HCT116 (cell line): ENCODE measurements at regions not wholly inside any gene's neighbourhood (a gene's known extent, or its start where the extent isn't known, plus 50 kb on each side); places are given as distances from the start of the nearest gene placed in this dataset.

ENCODE experiments used
- ATAC-seq: fragments of 200-7000 bp; cut with Tn5 transposase; 2 replicates; pipeline ENCODE4 v1.9.1; 2020; ENCODE audit warnings: mild to moderate bottlenecking, moderate library complexity
- BruUV-seq: library from RNA; stranded (reverse); fragments of 400-500 nt; replicated peaks from 2 replicates; lab custom pipeline; 2021; lab: Mats Ljungman, UMichigan
- CTCF ChIA-PET: fragments of 300-600 bp; sonication (Branson Sonifier 250); formaldehyde crosslinking; loops from one replicate; lab custom pipeline; 2021; ENCODE audit warnings: antibody characterized with exemption; lab: Charles Lee
- POLR2A ChIA-PET: fragments of 300-600, 350-600 bp; sonication (Branson Sonifier 250); formaldehyde crosslinking; loops from one replicate; lab custom pipeline; 2021; ENCODE audit warnings: antibody characterized with exemption; lab: Charles Lee
- RAD21 ChIA-PET, 2 experiments: fragments of 300-600 bp; sonication (Branson Sonifier 250); formaldehyde crosslinking; loops; one replicate each; lab custom pipeline; 2023; ENCODE audit warnings: low total read pairs in 2 of 2; ENCODE audit not compliant: uncharacterized antibody in 2 of 2, unreplicated experiment in 2 of 2, low non-redundant PET in 1 of 2; lab: Charles Lee
- DNase-seq: peaks from one replicate; pipeline ENCODE4 v3.0.0-alpha.2; 2010; ENCODE audit warnings: low read depth, low spot score
- H2AFZ ChIP-seq: fragments of 200-600 bp; shearing (Covaris generic), sonication (generic); 2 replicates; pipeline ENCODE4 v1.6.1; 2017; ENCODE audit warnings: low read depth, mixed run types, mixed read lengths, antibody characterized with exemption, low read length; ENCODE audit not compliant: poor library complexity, severe bottlenecking
- H3K27ac ChIP-seq: 2 replicates; pipeline ENCODE4 v1.5.1; 2012; ENCODE audit warnings: low read depth, low read length
- H3K27me3 ChIP-seq: fragments of 200-600 bp; sonication (generic); 2 replicates; pipeline ENCODE4 v1.6.1; 2016; ENCODE audit warnings: mixed run types, low read length, mixed read lengths; ENCODE audit not compliant: insufficient read depth
- H3K36me3 ChIP-seq, 2 experiments: fragments of 200-500 bp in 1 of 2; fragments of 200-600 bp in 1 of 2; sonication (Bioruptor generic) in 1 of 2; sonication (generic) in 1 of 2; 2 replicates each; pipeline versions ENCODE4 v1.5.1 to v1.6.1; 2014 to 2016; ENCODE audit warnings: low read length in 2 of 2, inconsistent platforms in 1 of 2, mixed read lengths in 1 of 2, mixed run types in 1 of 2; ENCODE audit not compliant: insufficient read depth in 2 of 2, control insufficient read depth in 1 of 2
- H3K4me1 ChIP-seq, 2 experiments: fragments of 200-600 bp in 1 of 2; sonication (generic) in 1 of 2; 2 replicates each; pipeline versions ENCODE4 v1.5.1 to v1.6.1; 2012 to 2017; ENCODE audit warnings: low read length in 2 of 2, inconsistent platforms in 1 of 2, mild to moderate bottlenecking in 1 of 2, mixed read lengths in 1 of 2, mixed run types in 1 of 2, moderate library complexity in 1 of 2; ENCODE audit not compliant: insufficient read depth in 2 of 2, control insufficient read depth in 1 of 2
- H3K4me2 ChIP-seq: fragments of 200-600 bp; sonication (generic); 2 replicates; pipeline ENCODE4 v1.6.1; 2017; ENCODE audit warnings: mixed run types, low read length, mixed read lengths
- H3K4me3 ChIP-seq, 2 experiments: fragments of 200-600 bp in 1 of 2; sonication (generic) in 1 of 2; replicated peaks in 1 of 2; 2 replicates each; pipeline ENCODE4 v1.5.1; 2011 to 2016; ENCODE audit warnings: low read length in 2 of 2, control low read depth in 1 of 2, low read depth in 1 of 2, mild to moderate bottlenecking in 1 of 2, mixed read lengths in 1 of 2, mixed run types in 1 of 2
- H3K79me2 ChIP-seq: fragments of 200-600 bp; sonication (generic); 2 replicates; pipeline ENCODE4 v1.6.1; 2017; ENCODE audit warnings: mild to moderate bottlenecking, mixed run types, low read length, moderate library complexity, mixed read lengths; ENCODE audit not compliant: insufficient read depth
- H3K9ac ChIP-seq: fragments of 200-600 bp; sonication (generic); 2 replicates; pipeline ENCODE4 v1.6.1; 2016; ENCODE audit warnings: low read length, mixed read lengths
- H3K9me2 ChIP-seq: fragments of 200-600 bp; sonication (generic), shearing (Covaris generic); 2 replicates; pipeline ENCODE4 v1.6.1; 2017; ENCODE audit warnings: mixed run types, mild to moderate bottlenecking, moderate library complexity; ENCODE audit not compliant: insufficient read depth
- H3K9me3 ChIP-seq, 2 experiments: fragments of 200-500 bp in 1 of 2; fragments of 200-600 bp in 1 of 2; sonication (Bioruptor generic) in 1 of 2; sonication (generic) in 1 of 2; 2 replicates each; pipeline ENCODE4 v1.6.1; 2014 to 2017; ENCODE audit warnings: low read length in 2 of 2, mixed read lengths in 2 of 2, inconsistent platforms in 1 of 2, low read depth in 1 of 2, mild to moderate bottlenecking in 1 of 2, mixed run types in 1 of 2, moderate library complexity in 1 of 2; ENCODE audit not compliant: control insufficient read depth in 1 of 2, insufficient read depth in 1 of 2
- H4K20me1 ChIP-seq: fragments of 200-600 bp; sonication (generic), shearing (Covaris generic); 2 replicates; pipeline ENCODE4 v1.6.1; 2017; ENCODE audit warnings: mixed run types, mild to moderate bottlenecking, moderate library complexity; ENCODE audit not compliant: insufficient read depth
- CTCF ChIP-seq, 3 experiments: fragments of 200-600 bp in 1 of 3; sonication (generic) in 1 of 3; IDR thresholded peaks in 2 of 3; conservative IDR thresholded peaks in 1 of 3; 2 replicates each; pipeline ENCODE4 v1.5.1; 2012 to 2017; ENCODE audit warnings: low read depth in 2 of 3, low read length in 2 of 3, antibody characterized with exemption in 1 of 3, borderline replicate concordance in 1 of 3, control low read depth in 1 of 3, mild to moderate bottlenecking in 1 of 3, mixed read lengths in 1 of 3, mixed run types in 1 of 3, moderate library complexity in 1 of 3; ENCODE audit not compliant: insufficient read depth in 1 of 3
- ELF1 ChIP-seq: IDR thresholded peaks from 2 replicates; pipeline ENCODE4 v1.6.1; 2012; ENCODE audit warnings: low read depth, borderline replicate concordance
- EZH2phosphoT487 ChIP-seq: fragments of 200-600 bp; IDR thresholded peaks from 2 replicates; pipeline ENCODE4 v1.6.1; 2018; ENCODE audit warnings: antibody characterized with exemption, borderline replicate concordance
- FOSL1 ChIP-seq: IDR thresholded peaks from 2 replicates; pipeline ENCODE4 v1.6.1; 2012; ENCODE audit warnings: low read depth
- JUND ChIP-seq: IDR thresholded peaks from 2 replicates; pipeline ENCODE4 v1.6.1; 2012
- POLR2A ChIP-seq: IDR thresholded peaks from 2 replicates; pipeline ENCODE4 v1.7.0; 2011; ENCODE audit warnings: borderline replicate concordance; ENCODE audit not compliant: insufficient read depth, insufficient read length; ENCODE audit errors: extremely low read depth
- POLR2AphosphoS5 ChIP-seq: IDR thresholded peaks from 2 replicates; pipeline ENCODE4 v1.6.1; 2011; ENCODE audit warnings: mild to moderate bottlenecking, low read depth, low read length, moderate library complexity
- RAD21 ChIP-seq: IDR thresholded peaks from 2 replicates; pipeline ENCODE4 v1.6.1; 2012; ENCODE audit warnings: low read depth, mild to moderate bottlenecking
- SRF ChIP-seq: IDR thresholded peaks from 2 replicates; pipeline ENCODE4 v1.6.1; 2012; ENCODE audit warnings: low read depth
- TCF7L2 ChIP-seq: IDR thresholded peaks from 2 replicates; pipeline ENCODE4 v1.7.0; 2011; ENCODE audit warnings: borderline replicate concordance, inconsistent platforms; ENCODE audit not compliant: insufficient read depth, insufficient read length; ENCODE audit errors: extremely low read depth
- ZBTB33 ChIP-seq: IDR thresholded peaks from 2 replicates; pipeline ENCODE4 v1.6.1; 2011; ENCODE audit warnings: mild to moderate bottlenecking, low read length, moderate library complexity; ENCODE audit not compliant: insufficient replicate concordance; ENCODE audit errors: extremely low read depth
- ZFX ChIP-seq: fragments of 450-650 bp; IDR thresholded peaks from 2 replicates; pipeline ENCODE4 v1.6.1; 2017
- intact Hi-C: fragments of 100-400 bp; cut with micrococcal nuclease; formaldehyde crosslinking; loops from 2 replicates; pipeline ENCODE4 v1.10.0; 2022

DNA sequence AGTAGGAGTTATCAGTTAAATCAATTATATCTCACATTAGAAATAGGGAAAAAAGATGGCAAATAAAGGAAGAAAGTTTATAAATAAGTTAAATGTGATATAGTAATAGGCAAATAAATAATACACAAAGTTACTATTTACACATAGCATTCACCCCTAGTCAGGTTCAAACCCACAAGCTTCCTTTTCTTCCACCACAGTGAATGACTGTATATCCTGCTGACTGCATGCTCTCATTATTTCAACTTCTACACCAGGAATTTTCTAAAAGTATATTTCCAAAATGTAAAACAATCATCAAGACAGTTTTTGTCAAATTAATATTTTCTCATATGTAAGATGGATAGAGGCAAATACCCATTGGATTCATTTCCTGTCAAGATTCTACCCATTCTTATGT is 548.6 kb upstream of the SLITRK5 start:
- no peak overlapping the region for H3K9ac ChIP-seq
- H3K9me2 ChIP-seq = no peaks in the 10 kb centered on the region
- no peaks in the 10 kb centered on the region for H3K27me3 ChIP-seq
- no peaks in the 10 kb centered on the region for H3K79me2 ChIP-seq
- no TSS peak for BruUV-seq
- ATAC-seq (no peak), DNase-seq (no peak)
- H3K36me3 ChIP-seq = no peaks in the 10 kb centered on the region
- ChIA-PET RAD21 (no interaction called here), POLR2A (no interaction called here), CTCF (no interaction called here)
- no peaks in the 10 kb centered on the region for H4K20me1 ChIP-seq
- H3K4me2 ChIP-seq = no peak overlapping the region
- H2AFZ ChIP-seq = no peak overlapping the region
- H3K4me1 ChIP-seq = peaks cover 4 to 12% of the 10 kb centered on the region in 2 experiments
- H3K27ac ChIP-seq = no peak overlapping the region
- intact Hi-C loops = no loop called here
- TF ChIP-seq RAD21 (no peak), CTCF (IDR thresholded peaks at IDR 0.05 in 2 of 3, conservative IDR thresholded peaks at IDR 0.05 in 1 of 3; ENCODE audit: borderline replicate concordance in 1 of 3, insufficient read depth in 1 of 3, low read depth in 2 of 3, low read length in 2 of 3) (no peak), FOSL1 (no peak), EZH2phosphoT487 (no peak), POLR2A (no peak), TCF7L2 (no peak), JUND (no peak), ZBTB33 (no peak), POLR2AphosphoS5 (no peak), ZFX (no peak), SRF (no peak), ELF1 (no peak)
- no peaks in the 10 kb centered on the region for H3K9me3 ChIP-seq
- H3K4me3 ChIP-seq = no peak overlapping the region
